ENCODE measurements at regions not wholly inside any gene's neighbourhood (a gene's known extent, or its start where the extent isn't known, plus 50 kb on each side); places are given as distances from the start of the nearest gene placed in this dataset.

GRCh38 chr1:164093543-164093942 lies 465.4 kb upstream of the PBX1 start:
- Histone ChIP-seq H2AFZ (ENCODE audit: low read depth, low read length, poor library complexity, severe bottlenecking) (no peak overlapping the region), H3K27ac (ENCODE audit: low read depth, low read length) (no peak overlapping the region), H3K4me2 (ENCODE audit: low read length) (no peak overlapping the region), H3K4me3 (replicated peaks in 1 of 2; ENCODE audit: low read depth in 1 of 2, low read length in 2 of 2) (no peak overlapping the region), H3K9me2 (ENCODE audit: insufficient read depth) (no peaks in the 10 kb centered on the region), H3K36me3 (ENCODE audit: control insufficient read depth in 1 of 2, insufficient read depth in 2 of 2, low read length in 2 of 2) (no peaks in the 10 kb centered on the region), H3K27me3 (ENCODE audit: insufficient read depth, low read length) (no peaks in the 10 kb centered on the region), H3K9ac (ENCODE audit: low read length) (no peak overlapping the region), H3K4me1 (ENCODE audit: control insufficient read depth in 1 of 2, insufficient read depth in 2 of 2, low read length in 2 of 2) (no peaks in the 10 kb centered on the region), H4K20me1 (ENCODE audit: insufficient read depth) (no peaks in the 10 kb centered on the region), H3K9me3 (ENCODE audit: control insufficient read depth in 1 of 2, insufficient read depth in 1 of 2, low read depth in 1 of 2, low read length in 2 of 2) (0 out of 4 replicates have a peak, but pooled peaks cover 0 to 3% of the 10 kb centered on the region in 2 experiments), H3K79me2 (ENCODE audit: insufficient read depth, low read length) (no peaks in the 10 kb centered on the region)
- POLR2A ChIA-PET: no interaction called here
- RAD21 ChIA-PET (ENCODE audit: low non-redundant PET in 1 of 2, low total read pairs in 2 of 2, uncharacterized antibody in 2 of 2, unreplicated experiment in 2 of 2): no interaction called here
- CTCF ChIA-PET: no interaction called here
- no peak for DNase-seq (ENCODE audit: low read depth, low spot score)
- TF ChIP-seq ZNF274 (IDR thresholded peaks at IDR 0.05; ENCODE audit: low read depth, low read length) (no peak), ATF3 (IDR thresholded peaks at IDR 0.05) (no peak), FOSL1 (IDR thresholded peaks at IDR 0.05; ENCODE audit: low read depth) (no peak), ELF1 (IDR thresholded peaks at IDR 0.05; ENCODE audit: borderline replicate concordance, low read depth) (no peak), EGR1 (IDR thresholded peaks at IDR 0.05; ENCODE audit: low read depth) (no peak), MAX (IDR thresholded peaks at IDR 0.05) (no peak), EZH2phosphoT487 (IDR thresholded peaks at IDR 0.05; ENCODE audit: borderline replicate concordance) (no peak), POLR2A (IDR thresholded peaks at IDR 0.05; ENCODE audit: borderline replicate concordance, extremely low read depth, insufficient read depth, insufficient read length) (no peak), YY1 (IDR thresholded peaks at IDR 0.05; ENCODE audit: extremely low read depth, insufficient replicate concordance, low read depth, low read length) (no peak)
- intact Hi-C loops (cut with micrococcal nuclease): no loop called here
- BruUV-seq (replicated peaks): no TSS peak
- no peak for ATAC-seq

- DNase-seq (ENCODE audit: low read depth, low spot score) (no peak), ATAC-seq (no peak)
- Histone ChIP-seq H3K27me3 (ENCODE audit: insufficient read depth, low read length) (no peaks in the 10 kb centered on the region), H3K27ac (ENCODE audit: low read depth, low read length) (no peak overlapping the region), H3K9ac (ENCODE audit: low read length) (no peak overlapping the region), H4K20me1 (ENCODE audit: insufficient read depth) (no peaks in the 10 kb centered on the region), H3K4me1 (ENCODE audit: control insufficient read depth in 1 of 2, insufficient read depth in 2 of 2, low read length in 2 of 2) (no peaks in the 10 kb centered on the region), H3K4me2 (ENCODE audit: low read length) (no peak overlapping the region), H2AFZ (ENCODE audit: low read depth, low read length, poor library complexity, severe bottlenecking) (no peak overlapping the region), H3K79me2 (ENCODE audit: insufficient read depth, low read length) (no peaks in the 10 kb centered on the region), H3K36me3 (ENCODE audit: control insufficient read depth in 1 of 2, insufficient read depth in 2 of 2, low read length in 2 of 2) (no peaks in the 10 kb centered on the region), H3K4me3 (replicated peaks in 1 of 2; ENCODE audit: low read depth in 1 of 2, low read length in 2 of 2) (no peak overlapping the region), H3K9me2 (ENCODE audit: insufficient read depth) (no peaks in the 10 kb centered on the region), H3K9me3 (ENCODE audit: control insufficient read depth in 1 of 2, insufficient read depth in 1 of 2, low read depth in 1 of 2, low read length in 2 of 2) (no peaks in the 10 kb centered on the region)
- no TSS peak for BruUV-seq (replicated peaks)
- intact Hi-C loops (cut with micrococcal nuclease): no loop called here
- RAD21 ChIA-PET (ENCODE audit: low non-redundant PET in 1 of 2, low total read pairs in 2 of 2, uncharacterized antibody in 2 of 2, unreplicated experiment in 2 of 2): no interaction called here
- POLR2A ChIA-PET: no interaction called here
- CTCF ChIA-PET: no interaction called here
- TF ChIP-seq ZFX (IDR thresholded peaks at IDR 0.05): no peak
- no peak for TF ChIP-seq POLR2A (IDR thresholded peaks at IDR 0.05; ENCODE audit: borderline replicate concordance, extremely low read depth, insufficient read depth, insufficient read length)
- TF ChIP-seq ZNF274 (IDR thresholded peaks at IDR 0.05; ENCODE audit: low read depth, low read length): no peak
- no peak for TF ChIP-seq EZH2phosphoT487 (IDR thresholded peaks at IDR 0.05; ENCODE audit: borderline replicate concordance)
- TF ChIP-seq TCF7L2 (IDR thresholded peaks at IDR 0.05; ENCODE audit: borderline replicate concordance, extremely low read depth, insufficient read depth, insufficient read length): no peak
- TF ChIP-seq MAX (IDR thresholded peaks at IDR 0.05): no peak
These were observed 457.2 kb upstream of the PBX1 start for GRCh38 chr1:164101802-164102201.

Measured in HCT116 (cell line).